Spleen (tissue), 7 donors: ENCODE measurements at regions not wholly inside any gene's neighbourhood (a gene's known extent, or its start where the extent isn't known, plus 50 kb on each side); places are given as distances from the start of the nearest gene placed in this dataset.

Source experiments
- POLR2A ChIP-seq, 3 donors: fragments of 450-650 bp; IDR thresholded peaks; one replicate each; pipeline ENCODE4 v1.5.1; 2017; ENCODE audit warnings: antibody characterized with exemption in 3 of 3, mild to moderate bottlenecking in 1 of 3
- POLR2AphosphoS5 ChIP-seq, 3 donors: sonication (generic); formaldehyde crosslinking; IDR thresholded peaks; one replicate each; pipeline ENCODE4 v1.5.1; 2017; ENCODE audit warnings: antibody characterized with exemption in 3 of 3
- TF ChIP-seq, protein P1 (sequence below), 11 experiments: fragments of 200-600 bp in 7 of 11; fragments of 450-650 bp in 4 of 11; sonication (generic) in 4 of 11; IDR thresholded peaks in 8 of 11; conservative IDR thresholded peaks in 3 of 11; 1 replicate in 7 of 11; 2 replicates in 4 of 11; pipeline versions ENCODE4 v1.4.0 to v1.8.0; 2016 to 2021; ENCODE audit warnings: antibody characterized with exemption in 11 of 11, inconsistent platforms in 4 of 11, mild to moderate bottlenecking in 1 of 11
- donor health status: DM: no; HTN: no; CAD: no; lungs with moderate emphysema.
- donor health status: DM: no; HTN: no; CAD: no.
- donor health status: DM: no; HTN: no; CAD: no.

DNA sequence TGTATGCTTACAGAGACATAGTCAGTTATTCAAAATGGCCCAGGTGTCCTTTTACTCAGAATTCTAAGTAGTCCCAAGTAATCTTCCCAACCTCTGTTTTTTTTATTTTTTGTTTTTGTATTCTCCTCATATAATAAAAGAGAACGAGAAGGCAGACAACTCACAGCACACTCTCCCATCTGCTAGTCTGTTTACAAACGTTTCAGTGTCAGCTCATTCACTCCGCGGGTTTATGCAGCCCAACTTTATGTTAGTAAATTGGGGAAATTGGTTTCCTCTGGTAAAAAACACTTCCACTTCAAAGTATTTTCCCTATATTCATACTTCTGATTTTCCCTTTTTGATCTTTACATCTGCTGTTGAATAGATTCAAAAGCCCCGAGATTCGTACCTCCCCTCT lies 347.2 kb downstream of the EFNA5 start:
- TF ChIP-seq, protein P1, sequence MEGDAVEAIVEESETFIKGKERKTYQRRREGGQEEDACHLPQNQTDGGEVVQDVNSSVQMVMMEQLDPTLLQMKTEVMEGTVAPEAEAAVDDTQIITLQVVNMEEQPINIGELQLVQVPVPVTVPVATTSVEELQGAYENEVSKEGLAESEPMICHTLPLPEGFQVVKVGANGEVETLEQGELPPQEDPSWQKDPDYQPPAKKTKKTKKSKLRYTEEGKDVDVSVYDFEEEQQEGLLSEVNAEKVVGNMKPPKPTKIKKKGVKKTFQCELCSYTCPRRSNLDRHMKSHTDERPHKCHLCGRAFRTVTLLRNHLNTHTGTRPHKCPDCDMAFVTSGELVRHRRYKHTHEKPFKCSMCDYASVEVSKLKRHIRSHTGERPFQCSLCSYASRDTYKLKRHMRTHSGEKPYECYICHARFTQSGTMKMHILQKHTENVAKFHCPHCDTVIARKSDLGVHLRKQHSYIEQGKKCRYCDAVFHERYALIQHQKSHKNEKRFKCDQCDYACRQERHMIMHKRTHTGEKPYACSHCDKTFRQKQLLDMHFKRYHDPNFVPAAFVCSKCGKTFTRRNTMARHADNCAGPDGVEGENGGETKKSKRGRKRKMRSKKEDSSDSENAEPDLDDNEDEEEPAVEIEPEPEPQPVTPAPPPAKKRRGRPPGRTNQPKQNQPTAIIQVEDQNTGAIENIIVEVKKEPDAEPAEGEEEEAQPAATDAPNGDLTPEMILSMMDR (IDR thresholded peaks at IDR 0.05 in 8 of 11, conservative IDR thresholded peaks at IDR 0.05 in 3 of 11) = no peak
- no peak for TF ChIP-seq POLR2A (IDR thresholded peaks at IDR 0.05)
- TF ChIP-seq POLR2AphosphoS5 (IDR thresholded peaks at IDR 0.05) = no peak
